Panc1 (cell line): ENCODE measurements at regions not wholly inside any gene's neighbourhood (a gene's known extent, or its start where the extent isn't known, plus 50 kb on each side); places are given as distances from the start of the nearest gene placed in this dataset.

ENCODE experiments used
- CTCF ChIP-seq: fragments of 450-650 bp; IDR thresholded peaks from 2 replicates; pipeline ENCODE4 v1.5.1; 2017; ENCODE audit warnings: mild to moderate bottlenecking
- REST ChIP-seq, 2 experiments: IDR thresholded peaks; 2 replicates each; pipeline ENCODE4 v1.6.1; 2011 to 2012; ENCODE audit warnings: low read depth in 2 of 2, control low read depth in 1 of 2, low read length in 1 of 2, mild to moderate bottlenecking in 1 of 2, moderate library complexity in 1 of 2; ENCODE audit not compliant: insufficient read depth in 1 of 2
- SIN3A ChIP-seq: IDR thresholded peaks from 2 replicates; pipeline ENCODE4 v1.6.1; 2012; ENCODE audit warnings: low read depth, mild to moderate bottlenecking, low read length, moderate library complexity, borderline replicate concordance; ENCODE audit not compliant: insufficient read depth

GRCh38 chrX:7215842-7216241, 67.9 kb upstream of the PUDP start:
- TF ChIP-seq SIN3A: no peak
- no peak for TF ChIP-seq CTCF
- TF ChIP-seq REST (IDR thresholded peaks at IDR 0.05; ENCODE audit: insufficient read depth in 1 of 2, low read depth in 2 of 2, low read length in 1 of 2): no peak
